Hematopoietic multipotent progenitor cell treated with erythropoietin and hydrocortisone succinate and interleukin-3 and kit ligand, for 17 days (in vitro differentiated cells): ENCODE measurements at regions not wholly inside any gene's neighbourhood (a gene's known extent, or its start where the extent isn't known, plus 50 kb on each side); places are given as distances from the start of the nearest gene placed in this dataset.

Experiments
- DNase-seq: peaks from one replicate; pipeline ENCODE4 v3.0.0-alpha.2; 2015; ENCODE audit warnings: low spot score

GRCh38 chr22:49111085-49111484 lies 716.6 kb downstream of the BRD1 start:
- no peak for DNase-seq

GRCh38 chr22:49108636-49109315 lies 718.9 kb downstream of the BRD1 start:
- no peak for DNase-seq

GRCh38 chr22:49107961-49108530 lies 719.6 kb downstream of the BRD1 start:
- DNase-seq = no peak

- DNase-seq = no peak
Measured at GRCh38 chr22:49107561-49107960, 720.1 kb downstream of the BRD1 start.

- no peak for DNase-seq
Measured at GRCh38 chr22:49106842-49107152, 720.9 kb downstream of the BRD1 start.

GRCh38 chr22:49106096-49106841 lies 721.4 kb downstream of the BRD1 start:
- DNase-seq = no peak

GRCh38 chr22:49104434-49104833 lies 723.2 kb downstream of the BRD1 start:
- no peak for DNase-seq

- no peak for DNase-seq
Measured at GRCh38 chr22:49103314-49104059, 724.2 kb downstream of the BRD1 start.

- no peak for DNase-seq
Measured at GRCh38 chr22:49102367-49102766, 725.3 kb downstream of the BRD1 start.

GRCh38 chr22:49101873-49102272 lies 725.8 kb downstream of the BRD1 start:
- DNase-seq = no peak

GRCh38 chr22:49101225-49101624 lies 726.4 kb downstream of the BRD1 start:
- DNase-seq = no peak

GRCh38 chr22:49100773-49101172 lies 726.9 kb downstream of the BRD1 start:
- no peak for DNase-seq

- DNase-seq = no peak
Measured at GRCh38 chr22:49100316-49100715, 727.4 kb downstream of the BRD1 start.

- DNase-seq = no peak
Measured at GRCh38 chr22:49099496-49100124, 728.1 kb downstream of the BRD1 start.

- DNase-seq = no peak
Measured at GRCh38 chr22:49099089-49099488, 728.6 kb downstream of the BRD1 start.

GRCh38 chr22:49097966-49098365 lies 729.7 kb downstream of the BRD1 start:
- no peak for DNase-seq

- no peak for DNase-seq
Measured at GRCh38 chr22:49097171-49097925, 730.3 kb downstream of the BRD1 start.

GRCh38 chr22:49096476-49096875 lies 731.2 kb downstream of the BRD1 start:
- no peak for DNase-seq

- DNase-seq = no peak
Measured at GRCh38 chr22:49095366-49095765, 732.3 kb downstream of the BRD1 start.

- DNase-seq = no peak
Measured at GRCh38 chr22:49094858-49095257, 732.8 kb downstream of the BRD1 start.

- DNase-seq = no peak
Measured at GRCh38 chr22:49094151-49094550, 733.5 kb downstream of the BRD1 start.
